Kidney epithelial cell (primary cell): ENCODE measurements at regions not wholly inside any gene's neighbourhood (a gene's known extent, or its start where the extent isn't known, plus 50 kb on each side); places are given as distances from the start of the nearest gene placed in this dataset.
A peak's percentile ranks its signal among the peaks of the same experiment; 100 is the strongest.

ENCODE experiments used
- DNase-seq: peaks from one replicate; pipeline ENCODE4 v3.0.0-alpha.2; 2010; ENCODE audit warnings: low read depth
- H3K27me3 ChIP-seq: 2 replicates; pipeline ENCODE4 v1.6.0; 2011; ENCODE audit warnings: low read length; ENCODE audit not compliant: control insufficient read depth, insufficient read depth
- H3K36me3 ChIP-seq: 2 replicates; pipeline ENCODE4 v1.5.1; 2011; ENCODE audit warnings: low read length; ENCODE audit not compliant: control insufficient read depth, insufficient read depth
- H3K4me3 ChIP-seq: 2 replicates; pipeline ENCODE4 v1.5.1; 2011; ENCODE audit warnings: low read depth, mild to moderate bottlenecking, control low read depth, low read length
- TF ChIP-seq, protein P1 (sequence below): IDR thresholded peaks from 2 replicates; pipeline ENCODE4 v1.5.1; 2011; ENCODE audit warnings: mild to moderate bottlenecking, moderate library complexity, low read length, control low read depth, inconsistent platforms; ENCODE audit not compliant: insufficient read depth, poor library complexity, severe bottlenecking

DNA sequence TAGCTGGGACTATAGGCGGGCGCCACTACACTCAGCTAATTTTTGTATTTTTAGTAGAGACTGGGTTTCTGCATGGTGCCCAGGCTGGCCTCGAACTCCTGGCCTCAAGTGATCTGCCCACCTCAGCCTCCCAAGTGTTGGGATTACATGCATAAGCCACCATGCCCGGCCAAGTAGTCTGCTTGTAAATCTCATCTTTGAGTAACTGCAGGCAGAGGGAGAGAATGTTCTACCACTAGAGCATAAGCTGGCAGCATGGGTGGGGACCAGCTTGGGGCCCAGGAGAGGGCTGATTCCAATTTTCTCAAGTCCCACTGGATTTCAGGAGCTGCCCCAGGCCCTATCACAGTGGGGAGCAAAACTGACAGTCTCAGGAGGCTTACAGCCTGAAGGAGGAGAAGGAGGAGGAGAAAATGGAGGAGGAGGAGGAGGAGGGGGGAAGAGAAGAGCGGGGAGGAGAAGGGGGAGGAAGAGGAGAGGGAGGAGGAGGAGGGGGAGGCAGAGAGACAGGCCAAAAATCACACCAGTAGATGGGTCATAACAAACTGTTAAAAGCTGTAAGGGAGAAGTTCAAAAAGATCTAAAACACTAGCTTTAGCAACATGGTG, 229.1 kb upstream of the IGF1R start:
- Histone ChIP-seq H3K27me3 (peaks cover 28% of the 10 kb centered on the region), H3K4me3 (no peak overlapping the region)
- TF ChIP-seq, protein P1, sequence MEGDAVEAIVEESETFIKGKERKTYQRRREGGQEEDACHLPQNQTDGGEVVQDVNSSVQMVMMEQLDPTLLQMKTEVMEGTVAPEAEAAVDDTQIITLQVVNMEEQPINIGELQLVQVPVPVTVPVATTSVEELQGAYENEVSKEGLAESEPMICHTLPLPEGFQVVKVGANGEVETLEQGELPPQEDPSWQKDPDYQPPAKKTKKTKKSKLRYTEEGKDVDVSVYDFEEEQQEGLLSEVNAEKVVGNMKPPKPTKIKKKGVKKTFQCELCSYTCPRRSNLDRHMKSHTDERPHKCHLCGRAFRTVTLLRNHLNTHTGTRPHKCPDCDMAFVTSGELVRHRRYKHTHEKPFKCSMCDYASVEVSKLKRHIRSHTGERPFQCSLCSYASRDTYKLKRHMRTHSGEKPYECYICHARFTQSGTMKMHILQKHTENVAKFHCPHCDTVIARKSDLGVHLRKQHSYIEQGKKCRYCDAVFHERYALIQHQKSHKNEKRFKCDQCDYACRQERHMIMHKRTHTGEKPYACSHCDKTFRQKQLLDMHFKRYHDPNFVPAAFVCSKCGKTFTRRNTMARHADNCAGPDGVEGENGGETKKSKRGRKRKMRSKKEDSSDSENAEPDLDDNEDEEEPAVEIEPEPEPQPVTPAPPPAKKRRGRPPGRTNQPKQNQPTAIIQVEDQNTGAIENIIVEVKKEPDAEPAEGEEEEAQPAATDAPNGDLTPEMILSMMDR: no peak

DNA sequence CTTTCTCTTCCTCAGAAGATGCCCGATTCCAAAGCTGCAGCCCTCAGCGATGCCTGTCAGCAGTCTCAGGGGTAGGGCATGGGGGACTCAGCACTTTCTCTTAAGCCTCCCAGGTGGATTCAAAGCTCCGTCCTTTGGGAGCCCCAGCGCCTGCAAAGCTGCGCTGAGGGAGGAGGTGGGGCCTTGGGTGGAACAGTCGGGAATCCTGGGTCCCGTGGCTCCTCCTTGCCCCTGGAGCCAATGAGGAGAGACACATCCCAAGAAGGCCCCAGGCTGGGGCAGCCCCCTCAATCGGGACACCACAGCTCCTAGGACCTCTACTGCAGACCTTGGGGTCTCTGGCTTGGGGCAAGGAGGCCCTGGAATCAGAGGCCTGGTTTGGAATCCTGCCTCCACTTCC, 227.5 kb upstream of the IGF1R start:
- Histone ChIP-seq H3K36me3 (no peaks in the 10 kb centered on the region), H3K4me3 (no peak overlapping the region), H3K27me3 (peaks cover 28% of the 10 kb centered on the region)
- no peak for DNase-seq
- TF ChIP-seq, protein P1: no peak

More for the DNA sequence above, 229.1 kb upstream of the IGF1R start:
- no peak for DNase-seq
- no peaks in the 10 kb centered on the region for H3K36me3 ChIP-seq

DNA sequence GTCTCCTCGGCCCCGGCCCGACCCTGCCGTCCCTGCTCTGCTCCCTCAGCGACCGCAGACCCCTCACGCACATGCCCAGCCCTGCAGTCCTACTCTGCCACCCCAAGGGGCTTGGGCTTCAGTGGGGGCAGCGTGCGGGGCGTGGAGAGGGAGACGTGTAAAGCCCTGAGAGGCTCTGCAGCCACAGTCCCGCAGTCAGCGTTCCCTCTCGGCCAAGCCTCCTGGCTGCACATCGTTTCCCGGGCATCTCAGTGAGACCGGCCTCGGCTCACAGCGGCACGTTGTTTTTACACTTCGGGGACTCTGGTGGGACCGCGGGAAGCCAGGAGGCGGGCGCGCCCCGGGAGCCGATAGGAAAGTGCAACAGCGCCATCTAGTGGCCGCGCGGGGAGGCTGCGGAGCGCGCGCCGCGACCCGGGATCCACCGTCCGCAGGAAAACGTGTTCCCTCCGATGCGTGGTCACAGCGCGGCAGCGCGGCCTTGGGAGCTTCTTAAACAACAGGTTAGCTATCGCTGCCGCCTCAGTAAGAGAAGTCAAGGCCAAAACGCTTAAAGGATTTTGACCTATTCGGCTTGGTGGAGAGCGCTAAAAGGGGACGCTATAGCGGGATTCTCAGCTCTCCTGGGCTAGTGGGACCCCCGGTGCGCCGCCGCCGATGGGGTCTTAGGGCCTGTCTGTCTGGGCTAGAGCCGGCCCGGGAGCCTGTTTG, 226.8 kb upstream of the IGF1R start:
- peaks cover 32% of the 10 kb centered on the region for H3K27me3 ChIP-seq
- TF ChIP-seq, protein P1: peak; percentile 91
- DNase-seq: no peak
- H3K4me3 ChIP-seq: no peak overlapping the region
- no peaks in the 10 kb centered on the region for H3K36me3 ChIP-seq

DNA sequence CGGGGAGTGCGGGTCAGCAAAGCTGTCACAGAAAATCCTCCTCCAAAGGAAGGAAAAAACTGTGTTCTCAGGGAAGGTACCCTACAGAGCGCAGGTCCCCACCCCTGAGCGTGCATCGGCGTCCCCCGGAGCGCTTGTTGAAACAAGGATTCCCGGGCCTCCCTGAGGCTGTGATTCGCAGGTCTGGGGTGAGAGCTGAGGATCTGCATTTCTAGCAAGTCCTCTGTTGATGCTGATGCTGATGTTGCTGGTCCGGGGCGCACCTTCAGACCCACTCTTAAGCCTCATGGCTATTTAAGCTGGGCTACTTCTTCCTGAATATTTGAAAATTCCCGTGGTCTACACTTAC, 226.2 kb upstream of the IGF1R start:
- TF ChIP-seq, protein P1: no peak
- Histone ChIP-seq H3K4me3 (no peak overlapping the region), H3K27me3 (peaks cover 33% of the 10 kb centered on the region), H3K36me3 (no peaks in the 10 kb centered on the region)
- DNase-seq: no peak

DNA sequence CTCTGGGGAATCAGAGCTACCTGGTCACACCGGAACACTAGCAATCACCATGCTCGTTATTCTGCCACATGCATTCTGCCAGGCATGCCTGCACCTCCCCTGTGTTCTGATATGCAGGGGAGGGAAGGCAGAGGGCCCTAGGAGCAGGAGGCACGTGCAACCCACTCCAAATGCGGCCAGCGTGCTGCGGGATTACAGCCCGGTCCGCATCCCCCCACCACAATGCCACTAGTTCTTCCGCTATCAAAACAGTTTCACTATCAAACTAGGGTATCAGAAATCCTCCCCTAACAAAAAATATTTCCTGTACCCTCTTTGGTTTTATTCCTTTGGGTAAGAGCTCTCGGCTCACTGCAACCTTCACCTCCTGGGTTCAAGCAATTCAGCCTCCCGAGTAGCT, 223.2 kb upstream of the IGF1R start:
- DNase-seq: no peak
- peaks cover 34% of the 10 kb centered on the region for H3K27me3 ChIP-seq
- TF ChIP-seq, protein P1: no peak

DNA sequence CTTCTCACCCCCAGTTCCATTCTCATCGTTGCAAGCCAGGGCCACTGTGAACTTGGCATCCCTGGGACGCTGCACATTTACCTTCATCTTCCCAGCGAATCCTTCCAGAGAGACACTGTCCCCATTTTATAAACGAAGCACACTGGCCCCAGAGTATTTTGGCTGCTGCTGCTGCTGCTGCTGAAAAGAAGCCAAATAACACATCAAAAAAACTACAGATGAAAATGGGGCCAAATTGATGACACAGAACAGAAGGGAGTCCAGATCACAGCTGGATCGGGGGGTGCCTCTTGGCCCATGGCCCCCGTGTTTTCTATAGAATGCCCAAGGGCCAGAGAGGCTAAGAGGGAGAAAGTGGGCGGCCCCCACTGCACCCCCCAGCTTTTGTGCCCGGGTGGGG, 221.0 kb upstream of the IGF1R start:
- Histone ChIP-seq H3K36me3 (no peaks in the 10 kb centered on the region), H3K27me3 (peaks cover 15% of the 10 kb centered on the region), H3K4me3 (no peak overlapping the region)
- TF ChIP-seq, protein P1: no peak
- DNase-seq: no peak

More for the DNA sequence above, 223.2 kb upstream of the IGF1R start:
- no peaks in the 10 kb centered on the region for H3K36me3 ChIP-seq
- no peak overlapping the region for H3K4me3 ChIP-seq
